ENCODE measurements at regions not wholly inside any gene's neighbourhood (a gene's known extent, or its start where the extent isn't known, plus 50 kb on each side); places are given as distances from the start of the nearest gene placed in this dataset.

- no peak for DNase-seq
These were observed 192.3 kb upstream of the GLI3 start for GRCh38 chr7:42429339-42429738.

- no peak for DNase-seq
These were observed 189.2 kb upstream of the GLI3 start for GRCh38 chr7:42426163-42426562.

DNA sequence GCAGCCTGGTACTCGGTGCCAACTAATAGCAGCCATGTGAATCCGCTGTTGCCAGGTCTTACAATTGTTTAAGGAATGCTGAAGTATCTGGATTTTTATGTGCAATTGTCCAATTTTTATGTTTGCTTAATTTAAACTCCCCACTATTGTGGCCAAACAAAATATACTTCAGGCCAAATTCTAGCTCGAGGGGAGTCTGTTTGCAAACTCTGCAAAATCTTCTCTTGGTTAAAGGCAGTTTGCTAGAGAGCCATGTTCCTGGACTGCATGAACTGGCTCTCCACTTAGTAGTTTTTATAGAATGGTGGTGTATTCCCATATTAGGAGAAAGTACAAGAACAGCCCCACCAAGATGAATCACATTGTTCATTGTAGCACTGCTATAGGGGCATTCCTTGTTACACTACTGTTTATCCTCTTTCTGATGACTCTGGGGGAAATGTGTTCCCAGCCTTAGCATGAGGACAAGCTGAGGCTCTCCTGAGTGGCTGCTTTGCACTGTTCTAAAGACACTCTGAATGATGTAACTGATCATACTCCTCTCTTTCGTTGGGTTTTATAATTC lies 178.0 kb upstream of the GLI3 start:
- no peak for DNase-seq

DNA sequence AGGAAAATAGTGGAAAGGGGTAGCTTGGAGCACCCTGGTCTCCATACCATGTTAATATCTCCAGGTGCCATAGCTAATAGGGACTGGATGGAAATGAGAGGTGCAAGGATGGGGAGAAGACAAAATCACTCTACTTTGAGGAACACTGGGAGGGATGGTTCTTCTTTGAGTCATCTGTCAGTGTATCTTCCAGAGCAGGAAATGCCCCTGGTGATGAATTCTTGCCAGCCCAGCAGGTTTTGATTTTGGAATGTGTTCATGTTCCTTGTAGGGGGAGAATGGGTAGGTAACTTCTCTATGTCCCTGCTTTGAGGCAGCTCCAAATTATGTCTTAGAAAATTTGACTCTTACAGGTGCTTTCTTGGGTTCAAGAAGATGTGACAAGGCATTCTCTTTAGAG lies 177.0 kb upstream of the GLI3 start:
- DNase-seq = no peak

GRCh38 chr7:42409296-42409695 lies 172.3 kb upstream of the GLI3 start:
- no peak for DNase-seq

DNA sequence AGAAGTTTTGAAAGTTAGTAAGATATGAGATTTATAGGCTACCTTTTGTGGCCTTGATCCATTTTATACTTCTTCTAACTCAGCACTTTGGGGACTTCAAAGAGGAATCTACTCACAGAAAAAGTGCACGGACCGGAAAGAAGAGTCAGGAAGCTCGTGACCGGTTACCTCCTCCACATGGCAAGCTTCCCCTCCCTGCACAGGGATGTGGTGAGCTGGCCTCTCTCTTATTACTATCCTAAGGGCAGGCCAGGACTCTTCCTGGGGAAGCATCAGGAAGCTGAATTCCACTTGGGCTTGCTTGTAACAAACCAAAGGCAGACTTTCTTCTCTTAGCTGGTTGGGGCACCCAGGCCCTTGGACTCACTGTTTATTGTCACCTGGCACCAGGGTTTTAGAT lies 170.8 kb upstream of the GLI3 start:
- no peak for DNase-seq

GRCh38 chr7:42407021-42407710 lies 170.2 kb upstream of the GLI3 start:
- DNase-seq = no peak

GRCh38 chr7:42406358-42406757 lies 169.3 kb upstream of the GLI3 start:
- DNase-seq = no peak

DNA sequence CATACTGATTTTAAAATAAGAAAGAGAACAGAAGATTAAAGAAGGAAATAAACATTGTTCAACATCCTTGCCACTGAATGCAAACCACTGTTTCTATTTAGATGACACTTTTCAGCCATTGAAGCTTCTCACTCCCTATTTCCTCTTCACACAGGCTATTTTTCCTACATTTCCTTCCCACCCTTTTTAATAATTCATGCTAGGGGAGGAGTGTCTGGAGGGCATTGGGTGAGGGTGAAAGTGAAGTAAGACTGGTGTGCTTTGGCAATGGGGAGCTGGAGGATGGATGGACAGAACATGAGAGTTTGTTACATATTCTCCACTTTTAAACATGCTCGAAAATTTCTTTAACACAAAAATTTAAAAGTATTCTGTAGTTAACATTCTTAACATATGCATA lies 168.8 kb upstream of the GLI3 start:
- no peak for DNase-seq

DNA sequence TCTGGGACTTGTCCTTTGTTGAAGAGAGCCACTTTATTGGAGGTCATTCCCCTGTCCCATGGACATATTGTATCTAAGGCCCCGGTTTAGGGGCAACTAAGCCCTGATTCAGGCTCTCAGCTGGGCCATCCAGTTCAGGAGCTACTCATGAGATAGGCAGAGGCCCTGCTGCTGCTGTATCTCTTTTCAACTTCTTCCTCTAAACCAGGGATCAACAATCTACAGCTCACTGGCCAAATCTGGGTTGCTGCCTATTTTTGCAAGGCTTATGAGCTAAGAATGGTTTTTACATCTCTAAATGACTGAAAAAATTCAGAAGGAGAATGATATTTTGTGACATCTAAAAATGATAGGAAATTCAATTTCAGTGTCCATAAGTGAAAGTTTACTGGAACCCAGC lies 166.8 kb upstream of the GLI3 start:
- no peak for DNase-seq

- DNase-seq = no peak
These were observed 164.0 kb upstream of the GLI3 start for GRCh38 chr7:42400961-42401360.

- no peak for DNase-seq
These were observed 163.3 kb upstream of the GLI3 start for GRCh38 chr7:42400211-42400772.

- DNase-seq = no peak
These were observed 158.6 kb upstream of the GLI3 start for GRCh38 chr7:42395607-42396006.

DNA sequence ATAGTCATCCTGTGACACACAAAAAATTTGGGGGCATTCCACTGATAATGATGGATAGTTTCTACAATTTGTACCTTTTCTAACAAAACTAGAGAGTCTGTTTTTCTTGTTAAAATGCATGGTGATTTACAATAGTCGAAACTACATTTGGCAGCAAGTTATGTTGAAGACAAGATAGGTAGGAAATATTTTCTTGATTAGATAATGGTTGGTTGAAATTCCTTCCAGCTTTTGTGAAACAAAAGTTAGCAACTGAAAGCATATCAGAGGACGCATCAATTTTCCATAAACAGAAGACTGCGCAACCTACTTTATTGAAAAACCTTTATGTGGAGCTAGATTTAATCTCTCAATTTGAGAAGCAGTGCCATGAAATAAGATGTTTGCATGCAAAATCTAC lies 155.8 kb upstream of the GLI3 start:
- DNase-seq = no peak

DNA sequence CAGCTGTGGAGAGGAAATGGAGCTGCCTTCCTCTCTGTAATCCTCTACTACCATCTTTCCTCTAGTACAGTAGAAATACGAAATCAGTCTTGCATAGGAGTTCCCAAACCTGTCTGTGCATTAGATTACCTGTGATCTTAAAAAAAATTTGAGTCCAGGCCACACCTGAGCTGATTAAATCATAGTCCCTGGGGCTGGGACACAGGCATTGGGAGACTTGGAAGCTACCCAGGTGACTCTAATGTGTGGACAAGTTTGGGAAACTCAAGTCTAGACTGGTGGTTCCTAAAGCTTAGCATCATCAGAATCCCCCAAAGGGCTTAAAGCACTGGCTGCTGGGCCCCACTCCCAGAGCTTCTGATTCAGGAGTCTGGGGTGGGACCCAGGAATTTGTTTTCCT lies 152.7 kb upstream of the GLI3 start:
- no peak for DNase-seq

GRCh38 chr7:42385912-42386311 lies 148.9 kb upstream of the GLI3 start:
- DNase-seq = no peak

DNA sequence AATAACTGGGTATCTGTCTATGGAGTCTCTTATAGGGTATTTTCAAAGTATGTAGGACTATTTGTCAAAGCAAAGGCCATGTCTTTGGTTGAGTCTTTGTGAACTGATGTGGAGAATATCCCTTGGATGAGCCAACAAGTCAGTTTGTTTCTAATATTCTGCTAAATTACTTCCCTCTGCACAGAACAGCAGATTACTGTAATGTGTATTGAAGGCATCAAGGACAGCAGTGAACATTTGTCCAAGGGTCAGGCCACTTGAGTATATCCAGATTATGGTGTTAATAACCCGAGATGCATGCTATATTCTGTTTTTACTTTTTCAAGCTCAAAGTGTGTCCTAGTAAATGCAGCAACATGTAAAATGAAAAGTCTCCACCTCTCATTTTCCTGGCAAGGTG lies 144.2 kb upstream of the GLI3 start:
- DNase-seq = no peak

DNA sequence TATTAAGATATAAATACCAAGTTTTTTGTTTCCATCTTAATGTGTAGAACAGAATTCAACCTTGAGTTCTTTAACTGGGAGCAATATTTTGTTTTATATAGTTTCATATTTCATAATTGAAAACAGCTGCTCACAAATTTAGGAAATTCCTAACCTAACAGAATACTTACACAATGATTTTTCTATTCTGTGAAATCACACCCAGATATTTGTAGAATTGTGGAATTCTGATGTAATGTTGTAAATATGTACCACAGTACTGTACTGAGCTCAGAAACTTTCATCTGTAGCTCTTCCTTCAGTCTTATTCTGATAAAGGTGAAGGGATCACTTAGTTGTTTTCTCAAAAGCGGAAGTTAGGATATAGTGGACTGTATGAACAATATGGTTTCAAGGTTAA lies 143.4 kb upstream of the GLI3 start:
- DNase-seq = no peak

GRCh38 chr7:42378149-42378548 lies 141.1 kb upstream of the GLI3 start:
- DNase-seq = no peak

GRCh38 chr7:42373285-42373684 lies 136.3 kb upstream of the GLI3 start:
- DNase-seq = no peak

DNA sequence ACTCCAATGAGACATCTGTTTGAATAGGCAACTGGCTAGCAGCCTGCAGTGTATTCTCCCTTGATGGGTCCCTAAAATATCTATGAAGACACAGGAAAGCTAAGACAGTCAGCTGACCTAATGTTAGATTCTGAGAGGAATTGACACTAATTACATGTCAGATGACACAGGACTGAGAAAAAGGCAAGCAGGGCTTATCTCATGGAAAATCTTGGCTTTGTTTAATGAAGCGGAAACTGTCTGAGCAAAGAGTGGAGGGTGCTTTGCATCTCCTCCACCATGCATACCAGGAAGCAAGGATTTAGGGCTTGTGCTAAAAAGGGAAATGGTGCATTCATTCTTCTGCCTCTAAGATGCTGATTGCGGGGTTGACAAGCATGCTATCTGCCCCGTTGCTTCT lies 135.5 kb upstream of the GLI3 start:
- no peak for DNase-seq

GRCh38 chr7:42359946-42360345 lies 122.9 kb upstream of the GLI3 start:
- DNase-seq = no peak

DNA sequence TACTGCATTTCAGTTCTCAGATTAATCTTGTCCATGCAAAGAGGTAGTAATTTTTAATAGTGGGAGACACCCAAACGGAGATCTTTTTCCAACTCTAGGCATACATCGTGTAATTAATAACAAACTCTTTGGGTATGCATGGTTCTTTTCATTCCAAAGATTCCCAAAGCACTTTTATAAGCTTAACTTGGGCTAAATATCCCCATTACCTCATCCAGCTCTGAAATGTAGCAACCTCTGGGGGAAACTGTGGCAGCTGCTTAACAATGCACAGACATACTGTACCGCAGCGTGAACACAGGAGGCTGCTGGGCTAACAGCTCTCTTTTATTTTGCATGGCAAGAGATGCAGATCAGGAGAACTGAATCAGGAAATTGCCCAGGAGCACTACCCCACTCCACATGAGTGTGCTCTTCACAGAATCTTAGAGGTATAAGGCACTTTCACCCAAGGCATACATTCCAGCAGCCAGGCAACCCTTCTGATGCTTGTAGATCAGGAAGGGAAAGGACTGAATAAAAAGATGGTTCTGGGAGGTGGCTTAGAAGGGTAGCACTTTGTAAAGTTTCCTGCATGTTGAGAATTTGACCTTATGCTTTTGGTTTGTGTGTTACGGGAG lies 114.4 kb upstream of the GLI3 start:
- DNase-seq = no peak

DNA sequence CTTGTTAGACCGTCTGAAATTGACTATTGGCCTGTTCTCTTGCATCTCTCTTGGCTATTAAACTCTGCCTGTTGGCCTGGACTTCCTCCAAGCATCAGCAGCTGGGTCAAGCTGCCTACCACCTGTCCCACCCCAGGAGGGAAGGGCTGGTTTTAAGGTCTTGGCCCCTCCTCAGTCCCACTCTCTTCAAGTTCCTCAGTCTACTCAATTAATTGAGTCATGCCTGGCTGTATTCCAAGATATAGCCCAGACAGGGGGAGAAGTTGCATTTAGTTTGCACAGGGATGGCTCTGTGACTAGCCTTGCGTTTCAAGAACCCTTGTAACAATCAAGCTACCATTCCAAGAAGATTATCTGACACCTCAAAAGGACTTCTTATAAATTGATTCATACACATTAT lies 113.8 kb upstream of the GLI3 start:
- DNase-seq = no peak

DNA sequence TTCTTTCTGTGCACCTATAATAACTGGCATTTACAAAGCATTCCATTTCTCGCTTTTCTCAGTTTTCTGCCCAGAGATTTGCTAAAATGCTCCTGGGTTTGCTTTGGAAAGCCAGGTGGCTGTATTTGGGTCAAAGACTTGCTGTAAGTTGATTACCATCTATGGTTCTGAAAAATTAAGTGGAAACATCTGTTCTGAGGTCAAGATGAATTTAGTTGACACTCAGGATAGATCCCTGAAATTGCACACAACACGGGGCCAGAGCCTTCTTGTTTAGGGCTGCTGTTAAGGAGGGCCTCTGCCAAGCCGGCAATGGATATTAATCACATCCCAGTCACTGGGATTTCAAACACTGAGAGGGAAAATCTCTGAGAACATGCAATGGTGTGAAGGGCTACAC lies 111.6 kb upstream of the GLI3 start:
- DNase-seq = no peak

Measured in CD4-positive, alpha-beta T cell treated with Interleukin-4 for 4 hours (primary cell).